Stimulated activated CD8-positive, alpha-beta memory T cell treated with anti-CD3 and anti-CD28 coated beads, Interleukin-15, amount 100 ng/mL, for 48 hours (primary cell): ENCODE measurements at regions not wholly inside any gene's neighbourhood (a gene's known extent, or its start where the extent isn't known, plus 50 kb on each side); places are given as distances from the start of the nearest gene placed in this dataset.
"Not testable (repeated sequence)": the region's sequence is repeated elsewhere in the genome, so short reads cannot be mapped to it uniquely, and the experiment has no call there.

Experiments used
- DNase-seq, 2 donors: peaks; one replicate each; pipeline ENCODE4 v3.0.0-alpha.2; 2020; ENCODE audit warnings: low read depth in 2 of 2

GRCh38 chr6:27161115-27161514 is 86.4 kb upstream of the PRSS16 start:
- DNase-seq = no peak

- DNase-seq = no peak
Observed at GRCh38 chr6:27161603-27161945, 85.9 kb upstream of the PRSS16 start.

GRCh38 chr6:27161946-27162603 is 85.4 kb upstream of the PRSS16 start:
- no peak for DNase-seq

- DNase-seq = no peak
Observed at GRCh38 chr6:27163834-27164233, 83.7 kb upstream of the PRSS16 start.

GRCh38 chr6:27168108-27168507 is 79.4 kb upstream of the PRSS16 start:
- no peak for DNase-seq

- no peak for DNase-seq
Observed at GRCh38 chr6:27168586-27169443, 78.7 kb upstream of the PRSS16 start.

GRCh38 chr6:27172524-27173231 is 74.8 kb upstream of the PRSS16 start:
- not testable (repeated sequence) for DNase-seq

- DNase-seq = not testable (repeated sequence)
Observed at GRCh38 chr6:27173232-27173601, 74.3 kb upstream of the PRSS16 start.

- no peak for DNase-seq
Observed at GRCh38 chr6:27174958-27175357, 72.5 kb upstream of the PRSS16 start.

- DNase-seq = no peak
Observed at GRCh38 chr6:27176096-27176495, 71.4 kb upstream of the PRSS16 start.

GRCh38 chr6:27176523-27177484 is 70.7 kb upstream of the PRSS16 start:
- DNase-seq = peak in 1 of 2 donors; percentile 18

- DNase-seq = peak; percentile 67 to 73
Observed at GRCh38 chr6:27177485-27178406, 69.8 kb upstream of the PRSS16 start.

GRCh38 chr6:27178407-27178730 is 69.1 kb upstream of the PRSS16 start:
- no peak for DNase-seq

- DNase-seq = no peak
Observed at GRCh38 chr6:27178860-27179259, 68.6 kb upstream of the PRSS16 start.

- DNase-seq = no peak
Observed at GRCh38 chr6:27183060-27183832, 64.3 kb upstream of the PRSS16 start.

GRCh38 chr6:27187231-27188060 is 60.1 kb upstream of the PRSS16 start:
- DNase-seq = no peak

- DNase-seq = no peak
Observed at GRCh38 chr6:27188061-27188884, 59.2 kb upstream of the PRSS16 start.

GRCh38 chr6:27188885-27189418 is 58.5 kb upstream of the PRSS16 start:
- peak in 1 of 2 donors; percentile 16 for DNase-seq
